BLaER1 (cell line): ENCODE measurements at regions not wholly inside any gene's neighbourhood (a gene's known extent, or its start where the extent isn't known, plus 50 kb on each side); places are given as distances from the start of the nearest gene placed in this dataset.
A peak's percentile ranks its signal among the peaks of the same experiment; 100 is the strongest.

ENCODE experiments used
- H3K27ac ChIP-seq: shearing (Covaris generic); formaldehyde crosslinking; 2 replicates; pipeline ENCODE4 v1.8.1; 2022
- H3K27me3 ChIP-seq: shearing (Covaris generic); formaldehyde crosslinking; 2 replicates; pipeline ENCODE4 v1.8.1; 2022
- H3K36me3 ChIP-seq: shearing (Covaris generic); formaldehyde crosslinking; 2 replicates; pipeline ENCODE4 v1.8.1; 2022
- H3K4me1 ChIP-seq: shearing (Covaris generic); formaldehyde crosslinking; 2 replicates; pipeline ENCODE4 v1.8.1; 2022
- H3K4me2 ChIP-seq: shearing (Covaris generic); formaldehyde crosslinking; 2 replicates; pipeline ENCODE4 v1.8.1; 2022
- H3K4me3 ChIP-seq: shearing (Covaris generic); formaldehyde crosslinking; 2 replicates; pipeline ENCODE4 v1.8.1; 2022
- H3K9ac ChIP-seq: shearing (Covaris generic); formaldehyde crosslinking; 2 replicates; pipeline ENCODE4 v1.8.1; 2022
- H3K9me3 ChIP-seq: shearing (Covaris generic); formaldehyde crosslinking; 2 replicates; pipeline ENCODE4 v1.8.1; 2022
- H4K20me1 ChIP-seq: shearing (Covaris generic); formaldehyde crosslinking; 2 replicates; pipeline ENCODE4 v1.8.1; 2022
- Cebpa-rat ChIP-seq: shearing (Covaris generic); IDR thresholded peaks from 2 replicates; pipeline ENCODE4 v1.8.1; 2022

- Histone ChIP-seq H3K27ac (no peak overlapping the region), H3K9ac (no peak overlapping the region), H3K4me3 (no peak overlapping the region), H3K27me3 (no peaks in the 10 kb centered on the region), H3K4me1 (no peaks in the 10 kb centered on the region), H3K9me3 (no peaks in the 10 kb centered on the region), H3K4me2 (no peak overlapping the region), H4K20me1 (no peaks in the 10 kb centered on the region), H3K36me3 (no peaks in the 10 kb centered on the region)
- no peak for TF ChIP-seq Cebpa-rat
Measured at GRCh38 chr4:176422001-176422400, 102.2 kb downstream of the SPCS3 start.

- no peak overlapping the region for H3K4me3 ChIP-seq
Measured at GRCh38 chr4:176422511-176422910, 102.7 kb downstream of the SPCS3 start.

GRCh38 chr4:176425035-176425434, 105.3 kb downstream of the SPCS3 start:
- Histone ChIP-seq H3K27me3 (no peaks in the 10 kb centered on the region), H3K4me3 (no peak overlapping the region), H3K36me3 (no peaks in the 10 kb centered on the region), H3K4me2 (no peak overlapping the region), H3K4me1 (no peaks in the 10 kb centered on the region), H3K9me3 (no peaks in the 10 kb centered on the region), H4K20me1 (no peaks in the 10 kb centered on the region), H3K27ac (no peak overlapping the region), H3K9ac (no peak overlapping the region)
- no peak for TF ChIP-seq Cebpa-rat

More at GRCh38 chr4:176422511-176422910, 102.7 kb downstream of the SPCS3 start:
- no peaks in the 10 kb centered on the region for H3K9me3 ChIP-seq
- no peak for TF ChIP-seq Cebpa-rat
- no peaks in the 10 kb centered on the region for H3K27me3 ChIP-seq
- H3K9ac ChIP-seq, result no peak overlapping the region
- no peaks in the 10 kb centered on the region for H3K36me3 ChIP-seq
- no peaks in the 10 kb centered on the region for H3K4me1 ChIP-seq
- no peak overlapping the region for H3K27ac ChIP-seq
- H4K20me1 ChIP-seq, result no peaks in the 10 kb centered on the region
- no peak overlapping the region for H3K4me2 ChIP-seq

DNA sequence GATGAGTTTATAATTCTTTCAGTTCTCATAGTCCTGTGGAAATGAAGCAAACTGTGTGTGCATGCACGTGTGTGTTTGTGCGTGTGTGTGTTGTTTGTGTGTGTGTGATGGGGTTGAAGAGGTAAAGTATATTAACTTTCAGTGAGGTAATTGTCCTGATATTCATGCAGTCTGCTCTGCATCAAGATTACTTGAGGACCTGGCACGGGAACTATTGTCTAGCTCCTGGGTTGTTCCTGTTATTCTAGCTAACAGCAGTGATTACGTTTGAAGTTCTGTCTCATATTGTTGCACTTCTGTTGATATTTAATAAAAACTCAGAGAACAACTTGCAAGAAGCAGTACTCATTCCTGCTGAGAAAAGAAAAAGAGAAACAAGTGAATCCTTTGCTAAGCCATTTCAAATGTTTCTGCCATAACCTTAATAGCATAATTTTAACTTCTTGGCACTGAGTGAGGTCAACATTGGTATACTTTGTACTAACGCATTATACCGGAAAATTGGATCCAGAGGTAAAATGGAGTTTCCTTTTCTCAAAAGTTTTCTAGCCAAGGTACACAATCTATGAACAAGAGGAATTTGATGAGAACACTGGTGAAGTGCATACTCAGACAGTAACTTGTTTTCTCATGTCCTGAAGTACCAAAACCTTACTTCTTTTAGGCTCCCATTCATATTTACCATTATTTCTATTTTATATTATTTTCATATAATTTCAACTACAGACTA, 113.2 kb downstream of the SPCS3 start:
- no peak overlapping the region for H3K4me3 ChIP-seq
- no peak for TF ChIP-seq Cebpa-rat
- H3K27ac ChIP-seq, result no peak overlapping the region
- H3K4me1 ChIP-seq, result peaks cover 12% of the 10 kb centered on the region
- H3K4me2 ChIP-seq, result no peak overlapping the region
- no peaks in the 10 kb centered on the region for H4K20me1 ChIP-seq
- H3K36me3 ChIP-seq, result no peaks in the 10 kb centered on the region
- H3K9me3 ChIP-seq, result no peaks in the 10 kb centered on the region
- no peaks in the 10 kb centered on the region for H3K27me3 ChIP-seq
- no peak overlapping the region for H3K9ac ChIP-seq

DNA sequence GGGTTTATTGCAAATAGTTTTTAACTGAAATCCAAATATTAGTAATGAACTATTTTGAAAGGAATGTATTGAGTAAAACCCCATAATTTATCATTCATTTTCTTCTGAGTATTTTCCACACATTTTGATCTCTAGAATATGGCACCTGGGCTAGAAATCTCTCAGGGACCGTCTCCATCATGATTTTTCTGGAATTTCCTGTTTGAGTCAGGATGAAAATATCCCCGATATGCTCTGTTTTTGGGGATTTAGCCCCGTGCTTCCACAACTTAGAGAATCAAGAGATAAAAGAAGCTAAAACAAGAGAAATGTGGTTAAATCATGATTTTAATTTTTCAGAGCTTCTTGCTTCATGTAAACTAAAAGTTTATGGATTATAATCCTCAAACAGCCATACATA, 114.2 kb downstream of the SPCS3 start:
- H3K27me3 ChIP-seq, result no peaks in the 10 kb centered on the region
- peaks cover 12% of the 10 kb centered on the region for H3K4me1 ChIP-seq
- H3K9me3 ChIP-seq, result no peaks in the 10 kb centered on the region
- H3K4me3 ChIP-seq, result no peak overlapping the region
- H3K9ac ChIP-seq, result no peak overlapping the region
- H4K20me1 ChIP-seq, result no peaks in the 10 kb centered on the region
- no peak overlapping the region for H3K27ac ChIP-seq
- H3K4me2 ChIP-seq, result no peak overlapping the region
- TF ChIP-seq Cebpa-rat, result no peak
- H3K36me3 ChIP-seq, result no peaks in the 10 kb centered on the region

DNA sequence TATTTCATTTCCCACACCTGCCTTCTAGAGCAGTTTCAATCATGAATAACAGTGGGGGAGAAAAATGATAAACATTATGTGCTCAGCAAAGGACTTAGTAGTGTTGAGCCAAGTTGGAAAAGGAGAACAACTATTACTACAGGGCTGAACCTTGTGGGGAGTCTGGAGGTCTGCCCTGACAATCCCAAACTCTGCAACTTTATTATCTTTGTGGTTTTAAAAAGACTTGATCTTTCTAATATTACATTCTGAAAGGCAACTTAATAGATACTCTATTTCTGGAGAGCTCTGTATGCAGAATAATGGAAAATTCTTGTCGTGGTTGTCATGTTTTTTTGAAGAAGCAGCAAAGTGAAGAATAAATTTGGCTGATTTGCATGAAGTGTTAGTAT, 116.1 kb downstream of the SPCS3 start:
- no peak overlapping the region for H3K9ac ChIP-seq
- no peaks in the 10 kb centered on the region for H3K36me3 ChIP-seq
- H3K27ac ChIP-seq, result no peak overlapping the region
- peaks cover 12% of the 10 kb centered on the region for H3K4me1 ChIP-seq
- no peaks in the 10 kb centered on the region for H3K9me3 ChIP-seq
- H3K27me3 ChIP-seq, result no peaks in the 10 kb centered on the region
- no peak for TF ChIP-seq Cebpa-rat
- H4K20me1 ChIP-seq, result no peaks in the 10 kb centered on the region
- no peak overlapping the region for H3K4me3 ChIP-seq
- no peak overlapping the region; the same call in 1 of the 2 replicates for H3K4me2 ChIP-seq

GRCh38 chr4:176436293-176436973, 116.7 kb downstream of the SPCS3 start:
- Histone ChIP-seq H4K20me1 (no peaks in the 10 kb centered on the region), H3K9me3 (no peaks in the 10 kb centered on the region), H3K4me3 (no peak overlapping the region), H3K36me3 (no peaks in the 10 kb centered on the region), H3K27ac (no peak overlapping the region), H3K9ac (no peak overlapping the region), H3K4me2 (peak overlapping the region; percentile 40), H3K4me1 (peaks cover 12% of the 10 kb centered on the region), H3K27me3 (no peaks in the 10 kb centered on the region)
- TF ChIP-seq Cebpa-rat, result no peak

DNA sequence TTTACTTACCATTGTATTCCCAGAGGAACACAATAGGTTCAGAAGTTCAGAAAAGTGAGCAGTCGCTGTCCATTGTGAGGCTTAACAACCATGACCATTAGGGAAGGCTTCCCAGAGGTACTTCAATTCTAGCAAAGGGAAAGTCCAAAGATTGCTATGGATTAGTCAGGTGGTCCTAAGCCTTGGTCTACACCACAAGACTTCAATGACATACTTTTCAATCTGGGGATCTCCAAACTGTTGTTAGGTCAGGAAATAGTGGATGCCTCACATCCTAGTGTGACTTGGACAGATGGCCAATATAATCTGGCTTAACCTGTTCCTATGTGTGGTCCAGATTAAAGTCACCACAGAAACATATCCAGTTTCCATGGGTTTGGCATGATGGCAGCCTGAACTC, 118.0 kb downstream of the SPCS3 start:
- H4K20me1 ChIP-seq, result no peaks in the 10 kb centered on the region
- no peak overlapping the region for H3K9ac ChIP-seq

DNA sequence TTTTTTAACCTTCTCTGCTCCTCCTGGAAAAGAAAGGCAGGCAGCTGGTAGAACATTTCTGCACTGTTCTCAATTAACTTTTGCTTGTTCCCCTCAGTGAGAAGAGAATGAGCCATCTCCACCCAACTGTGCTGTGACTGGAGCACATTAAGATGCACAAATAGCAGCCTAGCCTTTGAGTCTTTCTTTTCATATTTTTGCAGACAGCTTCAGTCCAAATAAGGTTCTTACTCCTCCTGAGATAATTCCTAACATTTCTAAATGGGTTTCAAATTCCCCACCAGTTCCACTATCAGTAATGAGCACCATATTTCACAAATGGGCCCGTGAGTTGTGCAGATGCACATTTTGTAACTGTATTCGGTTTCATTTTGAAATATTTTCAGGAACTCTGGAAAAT, 118.6 kb downstream of the SPCS3 start:
- H3K9ac ChIP-seq, result no peak overlapping the region
- no peak overlapping the region for H3K4me2 ChIP-seq
- H3K4me1 ChIP-seq, result peaks cover 12% of the 10 kb centered on the region
- H3K4me3 ChIP-seq, result no peak overlapping the region
- TF ChIP-seq Cebpa-rat, result no peak
- no peaks in the 10 kb centered on the region for H4K20me1 ChIP-seq
- H3K27me3 ChIP-seq, result no peaks in the 10 kb centered on the region
- H3K36me3 ChIP-seq, result no peaks in the 10 kb centered on the region
- no peak overlapping the region for H3K27ac ChIP-seq
- H3K9me3 ChIP-seq, result no peaks in the 10 kb centered on the region

More for the DNA sequence above, 118.0 kb downstream of the SPCS3 start:
- TF ChIP-seq Cebpa-rat, result no peak
- Histone ChIP-seq H3K4me1 (peaks cover 12% of the 10 kb centered on the region), H3K4me2 (no peak overlapping the region), H3K4me3 (no peak overlapping the region), H3K36me3 (no peaks in the 10 kb centered on the region), H3K27me3 (no peaks in the 10 kb centered on the region), H3K9me3 (no peaks in the 10 kb centered on the region), H3K27ac (no peak overlapping the region)

DNA sequence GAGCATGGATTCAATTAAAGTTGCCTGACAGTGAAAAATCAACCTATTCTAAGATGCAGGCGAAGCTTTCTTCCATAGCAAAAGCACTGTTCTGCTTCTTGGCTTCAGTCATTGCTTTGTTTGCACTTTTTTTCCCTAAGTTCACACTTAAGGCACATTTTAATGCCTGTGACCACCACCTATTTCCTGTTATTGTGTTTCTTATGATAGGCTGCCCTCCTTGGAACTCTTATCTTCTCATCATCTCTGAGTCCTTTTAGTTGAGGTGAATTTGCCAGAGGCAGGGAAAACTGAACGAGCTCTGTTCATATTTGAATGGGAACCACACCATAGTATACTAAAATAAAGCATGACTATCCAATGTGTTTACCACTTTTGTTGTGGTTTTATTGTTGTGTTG, 119.8 kb downstream of the SPCS3 start:
- Histone ChIP-seq H3K27ac (no peak overlapping the region), H3K4me3 (no peak overlapping the region), H3K9ac (no peak overlapping the region), H3K4me1 (peaks cover 12% of the 10 kb centered on the region), H3K36me3 (no peaks in the 10 kb centered on the region), H3K27me3 (no peaks in the 10 kb centered on the region), H3K4me2 (no peak overlapping the region), H3K9me3 (no peaks in the 10 kb centered on the region), H4K20me1 (no peaks in the 10 kb centered on the region)
- no peak for TF ChIP-seq Cebpa-rat
